Prostate gland (tissue), 2 donors: ENCODE measurements at regions not wholly inside any gene's neighbourhood (a gene's known extent, or its start where the extent isn't known, plus 50 kb on each side); places are given as distances from the start of the nearest gene placed in this dataset.

Experiments
- DNase-seq: peaks from one replicate; pipeline ENCODE4 v3.0.0-alpha.2; 2019; ENCODE audit warnings: low spot score
- H3K27ac ChIP-seq, 2 donors: fragments of 200-600 bp; sonication (generic); 2 replicates each; pipeline ENCODE4 v1.5.1; 2017 to 2019
- H3K27me3 ChIP-seq: fragments of 200-600 bp; sonication (generic); replicated peaks from 2 replicates; pipeline ENCODE4 v1.5.1; 2019; ENCODE audit not compliant: insufficient read depth
- H3K36me3 ChIP-seq, 2 donors: fragments of 200-600 bp; sonication (generic); 1 replicate in 1 of 2; 2 replicates in 1 of 2; pipeline versions ENCODE4 v1.5.1 to v1.8.1; 2017 to 2019
- H3K4me1 ChIP-seq: fragments of 200-600 bp; sonication (generic); replicated peaks from 2 replicates; pipeline ENCODE4 v1.5.1; 2019
- H3K4me3 ChIP-seq, 2 donors: fragments of 200-600 bp; sonication (generic); 2 replicates each; pipeline ENCODE4 v1.5.1; 2017 to 2019
- H3K9me3 ChIP-seq: fragments of 200-600 bp; sonication (generic); 2 replicates; pipeline ENCODE4 v1.5.1; 2017
- CTCF ChIP-seq, 4 experiments: fragments of 200-600 bp in 2 of 4; fragments of 450-650 bp in 2 of 4; sonication (generic) in 2 of 4; IDR thresholded peaks; 1 replicate in 3 of 4; 2 replicates in 1 of 4; pipeline ENCODE4 v1.5.1; 2016 to 2019; ENCODE audit warnings: antibody characterized with exemption in 4 of 4, mild to moderate bottlenecking in 2 of 4, moderate library complexity in 2 of 4
- POLR2A ChIP-seq: fragments of 450-650 bp; IDR thresholded peaks from one replicate; pipeline ENCODE4 v1.6.1; 2016; ENCODE audit warnings: antibody characterized with exemption, mild to moderate bottlenecking
- POLR2AphosphoS5 ChIP-seq: sonication (generic); formaldehyde crosslinking; IDR thresholded peaks from one replicate; pipeline ENCODE4 v1.6.1; 2017; ENCODE audit warnings: antibody characterized with exemption
- WGBS: methylation state at CpG from one replicate; pipeline ENCODE4 v1.1.5; 2018; 5-methylcytosine and 5-hydroxymethylcytosine counted together
- intact Hi-C: fragments of 100-400 bp; cut with DNase I; formaldehyde crosslinking; loops from one replicate; pipeline ENCODE4 v1.14.2; 2022

DNA sequence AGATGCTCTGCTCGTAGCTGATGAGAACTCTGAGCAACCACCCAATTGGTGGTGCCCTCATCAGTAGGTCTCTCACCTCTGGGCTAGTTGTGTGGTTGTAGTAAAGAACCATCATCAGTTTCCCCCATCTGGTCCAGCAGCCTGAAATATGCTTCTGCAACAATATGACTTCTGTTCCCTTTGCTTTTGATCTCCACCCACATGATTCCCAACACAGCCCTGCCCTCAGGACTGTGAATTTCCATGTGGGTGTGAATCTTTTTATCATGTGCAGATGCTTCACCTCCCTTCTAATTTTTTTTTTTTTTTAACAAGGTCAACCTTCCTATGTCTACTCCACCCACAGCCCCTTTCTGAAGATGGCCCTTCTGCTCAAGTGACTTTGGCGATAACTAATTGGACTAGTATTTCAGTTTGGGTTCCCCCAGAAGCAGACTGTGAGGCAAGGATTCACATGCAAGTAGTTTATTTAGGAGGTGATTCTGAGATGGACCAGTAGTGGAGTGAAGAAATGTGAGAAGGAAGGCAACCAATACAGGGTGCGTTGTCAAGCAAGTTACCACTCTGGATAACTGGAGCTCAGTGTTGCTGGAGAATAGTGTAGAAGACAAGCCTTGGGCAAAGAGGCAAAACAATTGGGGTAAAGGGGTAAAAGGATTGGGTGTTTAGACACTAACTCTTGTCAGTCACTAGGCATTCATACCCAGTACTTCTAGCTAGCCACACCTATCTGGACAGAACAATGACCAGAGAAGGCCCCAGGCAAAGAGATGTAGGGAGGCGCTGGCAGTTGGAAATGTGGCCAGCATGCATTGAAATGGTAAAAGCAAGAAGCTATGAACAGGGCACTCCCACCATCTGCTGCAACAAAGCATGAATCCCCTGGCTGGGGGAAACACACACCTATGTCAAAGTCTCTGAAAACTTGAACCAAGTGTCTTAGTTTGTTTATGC lies 466.2 kb downstream of the BCOR start:
- Histone ChIP-seq H3K27ac (no peak overlapping the region), H3K27me3 (no peaks in the 10 kb centered on the region), H3K4me3 (no peak overlapping the region), H3K9me3 (no peaks in the 10 kb centered on the region), H3K36me3 (no peaks in the 10 kb centered on the region), H3K4me1 (no peaks in the 10 kb centered on the region)
- DNase-seq: no peak
- 98% methylated on average over 4 of the region's 4 CpGs for WGBS
- TF ChIP-seq CTCF (IDR thresholded peaks at IDR 0.05): no peak
- intact Hi-C loops: no loop called here

DNA sequence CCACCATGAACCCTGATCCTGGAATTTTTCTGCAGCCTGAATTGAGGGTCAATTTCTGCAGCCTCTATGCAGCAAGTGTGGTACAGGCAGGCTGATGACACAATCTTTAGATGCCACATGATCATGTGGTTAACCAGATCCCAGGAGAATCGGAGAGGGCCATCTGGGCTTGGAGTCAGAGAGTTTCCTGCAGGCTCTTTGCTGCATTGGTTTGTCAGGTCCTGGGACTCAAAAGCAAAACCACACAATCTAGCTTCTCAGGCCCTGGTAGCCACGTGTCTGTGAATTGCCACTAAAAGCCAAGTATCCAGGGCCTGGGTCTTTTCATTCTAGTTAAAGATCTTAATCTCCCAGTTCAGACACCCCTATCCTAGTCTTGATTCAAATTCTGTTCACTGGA lies 464.5 kb downstream of the BCOR start:
- intact Hi-C loops: no loop called here
- Histone ChIP-seq H3K9me3 (no peaks in the 10 kb centered on the region), H3K4me1 (no peaks in the 10 kb centered on the region), H3K27ac (no peak overlapping the region), H3K4me3 (no peak overlapping the region), H3K36me3 (no peaks in the 10 kb centered on the region), H3K27me3 (no peaks in the 10 kb centered on the region)
- DNase-seq: no peak
- 83% methylated on average over 2 of the region's 2 CpGs for WGBS
- no peak for TF ChIP-seq CTCF (IDR thresholded peaks at IDR 0.05)
- no peak for TF ChIP-seq POLR2AphosphoS5
- TF ChIP-seq POLR2A: no peak

DNA sequence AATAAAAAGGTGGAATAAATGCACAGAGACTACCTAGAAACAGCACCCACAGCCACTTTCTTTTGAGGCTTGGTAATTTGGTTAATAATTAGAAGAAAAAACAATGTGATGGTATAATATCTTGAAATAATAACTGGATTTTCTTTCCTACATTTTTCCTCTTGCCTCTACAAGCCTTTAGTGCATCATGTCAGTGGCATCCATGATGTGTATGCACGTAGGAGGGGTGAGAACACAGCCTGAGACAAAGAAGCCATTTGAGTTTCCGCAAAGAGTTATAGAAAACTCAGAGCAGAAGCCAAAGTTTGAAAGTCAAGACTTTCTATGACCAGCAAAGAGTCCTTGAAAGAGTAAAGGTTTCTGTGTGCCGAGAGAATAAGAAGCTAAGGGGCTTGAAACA lies 461.3 kb downstream of the BCOR start:
- TF ChIP-seq CTCF (IDR thresholded peaks at IDR 0.05) (no peak), POLR2AphosphoS5 (no peak), POLR2A (no peak)
- Histone ChIP-seq H3K9me3 (no peaks in the 10 kb centered on the region), H3K4me1 (no peaks in the 10 kb centered on the region), H3K27ac (no peak overlapping the region), H3K4me3 (no peak overlapping the region), H3K27me3 (no peaks in the 10 kb centered on the region), H3K36me3 (no peaks in the 10 kb centered on the region)
- DNase-seq: no peak
- 73% methylated on average over 3 of the region's 3 CpGs for WGBS
- intact Hi-C loops: no loop called here

DNA sequence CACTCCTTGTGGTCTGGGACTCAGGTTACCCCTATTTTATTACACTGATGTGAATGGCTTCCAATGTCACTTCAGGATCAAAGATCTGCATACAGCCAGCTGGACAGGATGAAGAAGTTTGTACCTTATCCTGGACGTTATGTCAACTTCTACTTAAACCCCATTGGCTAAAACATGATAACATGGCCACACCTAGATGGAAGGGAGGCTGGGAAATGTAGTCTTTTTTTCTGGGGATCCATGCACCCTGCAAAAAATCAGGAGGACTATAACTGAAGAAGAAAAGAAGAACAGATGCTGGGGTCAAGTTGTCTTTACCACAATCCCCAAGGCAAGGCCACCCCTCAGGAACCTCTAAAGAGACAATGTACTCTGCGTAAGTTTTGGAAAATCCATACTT lies 459.2 kb downstream of the BCOR start:
- 92% methylated on average over 2 of the region's 2 CpGs for WGBS
- H3K27me3 ChIP-seq: no peaks in the 10 kb centered on the region
- intact Hi-C loops: no loop called here

More for the DNA sequence above, 459.2 kb downstream of the BCOR start:
- no peaks in the 10 kb centered on the region for H3K4me1 ChIP-seq
- H3K27ac ChIP-seq: no peak overlapping the region
- no peak for DNase-seq
- H3K36me3 ChIP-seq: no peaks in the 10 kb centered on the region
- TF ChIP-seq CTCF (IDR thresholded peaks at IDR 0.05): no peak
- H3K4me3 ChIP-seq: no peak overlapping the region
- H3K9me3 ChIP-seq: no peaks in the 10 kb centered on the region
